Mucosa of descending colon (tissue), 3 donors: ENCODE measurements at regions not wholly inside any gene's neighbourhood (a gene's known extent, or its start where the extent isn't known, plus 50 kb on each side); places are given as distances from the start of the nearest gene placed in this dataset.
"Not testable (repeated sequence)": the region's sequence is repeated elsewhere in the genome, so short reads cannot be mapped to it uniquely, and the experiment has no call there.

Experiments
- ATAC-seq: fragments of 200-7000 bp; cut with Tn5 transposase; one replicate; pipeline ENCODE4 v1.9.1; 2020; ENCODE audit warnings: mild to moderate bottlenecking, moderate library complexity
- DNase-seq, 3 donors: peaks; one replicate each; pipeline ENCODE4 v3.0.0-alpha.2; 2020
- H3K36me3 ChIP-seq: fragments of 200-600 bp; one replicate; pipeline ENCODE4 v1.8.0; 2021; ENCODE audit warnings: low read depth, mild to moderate bottlenecking
- H3K4me1 ChIP-seq: fragments of 200-600 bp; one replicate; pipeline ENCODE4 v1.8.0; 2021; ENCODE audit warnings: low read depth, mild to moderate bottlenecking
- H3K4me3 ChIP-seq: fragments of 200-600 bp; one replicate; pipeline ENCODE4 v1.8.0; 2021; ENCODE audit warnings: mild to moderate bottlenecking
- H3K9me3 ChIP-seq: fragments of 200-600 bp; one replicate; pipeline ENCODE4 v1.8.0; 2021; ENCODE audit warnings: mild to moderate bottlenecking
- intact Hi-C, 2 donors: fragments of 100-400 bp; cut with DNase I in 1 of 2; cut with micrococcal nuclease in 1 of 2; formaldehyde crosslinking; loops; one replicate each; pipeline versions ENCODE4 v1.11.0 to v1.11.1; 2022; cut with DNase I, micrococcal nuclease
- TF ChIP-seq, protein P1 (sequence below): fragments of 200-600 bp; IDR thresholded peaks from one replicate; pipeline ENCODE4 v1.8.0; 2022; ENCODE audit warnings: antibody characterized with exemption, mild to moderate bottlenecking
- donor health status: DM: no; HTN: no; CAD: no; lungs with moderate emphysema.
- donor health status: DM: no; HTN: no; CAD: no.
- donor health status: DM: no; HTN: yes; CAD: no.

- DNase-seq (no peak), ATAC-seq (no peak)
- no peak overlapping the region for H3K4me3 ChIP-seq
- peaks cover 11% of the 10 kb centered on the region for H3K9me3 ChIP-seq
- no peaks in the 10 kb centered on the region for H3K4me1 ChIP-seq
- no peaks in the 10 kb centered on the region for H3K36me3 ChIP-seq
- TF ChIP-seq, protein P1, sequence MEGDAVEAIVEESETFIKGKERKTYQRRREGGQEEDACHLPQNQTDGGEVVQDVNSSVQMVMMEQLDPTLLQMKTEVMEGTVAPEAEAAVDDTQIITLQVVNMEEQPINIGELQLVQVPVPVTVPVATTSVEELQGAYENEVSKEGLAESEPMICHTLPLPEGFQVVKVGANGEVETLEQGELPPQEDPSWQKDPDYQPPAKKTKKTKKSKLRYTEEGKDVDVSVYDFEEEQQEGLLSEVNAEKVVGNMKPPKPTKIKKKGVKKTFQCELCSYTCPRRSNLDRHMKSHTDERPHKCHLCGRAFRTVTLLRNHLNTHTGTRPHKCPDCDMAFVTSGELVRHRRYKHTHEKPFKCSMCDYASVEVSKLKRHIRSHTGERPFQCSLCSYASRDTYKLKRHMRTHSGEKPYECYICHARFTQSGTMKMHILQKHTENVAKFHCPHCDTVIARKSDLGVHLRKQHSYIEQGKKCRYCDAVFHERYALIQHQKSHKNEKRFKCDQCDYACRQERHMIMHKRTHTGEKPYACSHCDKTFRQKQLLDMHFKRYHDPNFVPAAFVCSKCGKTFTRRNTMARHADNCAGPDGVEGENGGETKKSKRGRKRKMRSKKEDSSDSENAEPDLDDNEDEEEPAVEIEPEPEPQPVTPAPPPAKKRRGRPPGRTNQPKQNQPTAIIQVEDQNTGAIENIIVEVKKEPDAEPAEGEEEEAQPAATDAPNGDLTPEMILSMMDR, result no peak
- intact Hi-C loops, result no loop called here
Measured at GRCh38 chr11:90614318-90614717, 391.5 kb upstream of the CHORDC1 start.

GRCh38 chr11:90613037-90613436 is 390.2 kb upstream of the CHORDC1 start:
- H3K4me3 ChIP-seq, ATAC-seq, intact Hi-C loops, H3K4me1 ChIP-seq, H3K36me3 ChIP-seq, DNase-seq: not testable (repeated sequence)
- H3K9me3 ChIP-seq, result peaks cover 11% of the 10 kb centered on the region

DNA sequence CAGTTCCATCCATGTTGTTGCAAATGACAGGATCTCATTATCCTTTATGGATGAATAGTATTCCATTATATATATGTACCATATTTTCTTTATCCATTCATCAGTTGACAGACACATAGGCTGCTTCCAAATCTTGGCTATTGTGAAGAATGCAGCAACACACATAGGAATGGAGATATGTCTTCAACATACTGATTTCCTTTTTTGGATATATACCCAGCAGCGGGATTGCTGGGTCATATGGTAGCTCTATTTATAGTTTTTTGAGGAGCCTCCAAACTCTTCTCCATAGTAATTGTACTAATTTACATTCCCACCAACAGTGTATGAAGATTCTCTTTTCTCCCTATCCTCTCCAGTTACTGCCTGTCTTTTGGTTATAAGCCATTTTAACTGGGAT is 383.9 kb upstream of the CHORDC1 start:
- Histone ChIP-seq H3K4me1 (no peaks in the 10 kb centered on the region), H3K36me3 (no peaks in the 10 kb centered on the region), H3K4me3 (no peak overlapping the region), H3K9me3 (peaks cover 18% of the 10 kb centered on the region)
- intact Hi-C loops, result no loop called here
- DNase-seq (no peak), ATAC-seq (no peak)
- TF ChIP-seq, protein P1, result no peak

GRCh38 chr11:90601261-90601660 is 378.4 kb upstream of the CHORDC1 start:
- TF ChIP-seq, protein P1, result no peak
- Histone ChIP-seq H3K36me3 (no peaks in the 10 kb centered on the region), H3K4me3 (no peak overlapping the region), H3K9me3 (peaks cover 11% of the 10 kb centered on the region), H3K4me1 (no peaks in the 10 kb centered on the region)
- no peak for DNase-seq
- intact Hi-C loops, result no loop called here
- no peak for ATAC-seq

GRCh38 chr11:90594658-90595057 is 371.8 kb upstream of the CHORDC1 start:
- DNase-seq (no peak), ATAC-seq (no peak)
- TF ChIP-seq, protein P1, result no peak
- Histone ChIP-seq H3K9me3 (peaks cover 11% of the 10 kb centered on the region), H3K36me3 (no peaks in the 10 kb centered on the region), H3K4me3 (no peak overlapping the region), H3K4me1 (no peaks in the 10 kb centered on the region)
- intact Hi-C loops, result no loop called here

DNA sequence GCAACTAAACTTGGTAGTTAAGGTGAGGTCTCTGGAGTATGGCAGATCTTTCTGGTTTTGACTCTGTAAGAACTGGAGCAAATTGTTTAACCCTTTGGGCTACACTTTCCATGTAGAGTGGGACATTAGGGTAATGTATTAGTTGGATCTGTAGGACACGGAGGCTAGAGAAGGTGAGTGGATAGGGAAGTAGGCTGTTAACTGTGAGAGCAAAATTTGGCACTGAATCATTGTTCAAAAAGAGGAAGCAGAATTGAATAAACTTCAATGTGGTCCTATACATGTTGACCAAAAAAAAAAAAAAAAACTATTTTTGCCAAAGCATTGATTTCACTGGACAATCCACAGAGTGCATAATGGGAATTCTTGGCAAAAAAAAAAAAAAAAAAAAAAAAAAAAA is 370.2 kb upstream of the CHORDC1 start:
- TF ChIP-seq, protein P1, result no peak
- ATAC-seq (no peak), DNase-seq (no peak)
- Histone ChIP-seq H3K4me1 (no peaks in the 10 kb centered on the region), H3K9me3 (peaks cover 11% of the 10 kb centered on the region), H3K36me3 (no peaks in the 10 kb centered on the region), H3K4me3 (no peak overlapping the region)
- intact Hi-C loops, result no loop called here
